Fibroblast of lung (primary cell): ENCODE measurements at regions not wholly inside any gene's neighbourhood (a gene's known extent, or its start where the extent isn't known, plus 50 kb on each side); places are given as distances from the start of the nearest gene placed in this dataset.
"Not testable (repeated sequence)": the region's sequence is repeated elsewhere in the genome, so short reads cannot be mapped to it uniquely, and the experiment has no call there.

Experiments
- DNase-seq, 2 donors: peaks; one replicate each; pipeline versions ENCODE4 v3.0.0 to v3.0.0-alpha.2; 2010; ENCODE audit warnings: low read depth in 2 of 2
- H2AFZ ChIP-seq: 2 replicates; pipeline ENCODE4 v1.5.1; 2012; ENCODE audit warnings: low read length, control low read depth, inconsistent platforms
- H3K27ac ChIP-seq: 2 replicates; pipeline ENCODE4 v1.5.1; 2011; ENCODE audit warnings: low read length, control low read depth; ENCODE audit not compliant: insufficient read depth
- H3K27me3 ChIP-seq: 2 replicates; pipeline ENCODE4 v1.5.1; 2011; ENCODE audit warnings: mild to moderate bottlenecking, low read length; ENCODE audit not compliant: control insufficient read depth, insufficient read depth
- H3K36me3 ChIP-seq: 2 replicates; pipeline ENCODE4 v1.5.1; 2011; ENCODE audit warnings: low read length; ENCODE audit not compliant: control insufficient read depth, insufficient read depth
- H3K4me1 ChIP-seq: 2 replicates; pipeline ENCODE4 v1.5.1; 2011; ENCODE audit warnings: low read length; ENCODE audit not compliant: control insufficient read depth, insufficient read depth; ENCODE audit errors: extremely low read depth
- H3K4me2 ChIP-seq: 2 replicates; pipeline ENCODE4 v1.5.1; 2011; ENCODE audit warnings: low read length, control low read depth; ENCODE audit not compliant: insufficient read depth; ENCODE audit errors: extremely low read depth
- H3K4me3 ChIP-seq, 4 experiments: fragments of 200-600 bp in 1 of 4; sonication (generic) in 1 of 4; replicated peaks in 1 of 4; 2 replicates each; pipeline ENCODE4 v1.5.1; 2011 to 2016; ENCODE audit warnings: low read length in 4 of 4, low read depth in 3 of 4, mild to moderate bottlenecking in 3 of 4, control low read depth in 2 of 4, inconsistent platforms in 1 of 4, mixed read lengths in 1 of 4; ENCODE audit not compliant: insufficient read depth in 1 of 4; ENCODE audit errors: control extremely low read depth in 1 of 4
- H3K79me2 ChIP-seq: 2 replicates; pipeline ENCODE4 v1.5.1; 2012; ENCODE audit warnings: mild to moderate bottlenecking, low read length, inconsistent platforms; ENCODE audit not compliant: control insufficient read depth, insufficient read depth
- H3K9ac ChIP-seq: 2 replicates; pipeline ENCODE4 v1.5.1; 2011; ENCODE audit warnings: mild to moderate bottlenecking, low read length, control low read depth; ENCODE audit not compliant: insufficient read depth
- H3K9me3 ChIP-seq: 2 replicates; pipeline ENCODE4 v1.5.1; 2012; ENCODE audit warnings: low read depth, low read length; ENCODE audit not compliant: control insufficient read depth, insufficient read depth
- H4K20me1 ChIP-seq: 2 replicates; pipeline ENCODE4 v1.5.1; 2011; ENCODE audit warnings: low read length; ENCODE audit not compliant: control insufficient read depth, insufficient read depth; ENCODE audit errors: extremely low read depth
- CTCF ChIP-seq, 2 donors: IDR thresholded peaks in 1 of 2; conservative IDR thresholded peaks in 1 of 2; 1 replicate in 1 of 2; 2 replicates in 1 of 2; pipeline ENCODE4 v1.5.1; 2011 to 2012; ENCODE audit warnings: low read length in 2 of 2, control low read depth in 1 of 2, inconsistent platforms in 1 of 2, low read depth in 1 of 2, mild to moderate bottlenecking in 1 of 2
- EZH2 ChIP-seq: IDR thresholded peaks from 2 replicates; pipeline ENCODE4 v1.5.1; 2012; ENCODE audit warnings: low read length, control low read depth, mild to moderate bottlenecking; ENCODE audit errors: missing control alignments

GRCh38 chr6:144922120-144922722 lies 637.1 kb downstream of the UTRN start:
- H3K4me1 ChIP-seq: no peaks in the 10 kb centered on the region
- no peak for TF ChIP-seq CTCF (conservative IDR thresholded peaks at IDR 0.05 in 1 of 2, IDR thresholded peaks at IDR 0.05 in 1 of 2; ENCODE audit: low read depth in 1 of 2, low read length in 2 of 2)
- TF ChIP-seq EZH2: no peak
- no peaks in the 10 kb centered on the region for H3K79me2 ChIP-seq
- no peaks in the 10 kb centered on the region for H3K9me3 ChIP-seq
- H4K20me1 ChIP-seq: no peaks in the 10 kb centered on the region
- DNase-seq: peak in 1 of 2 donors; percentile 45
- H3K4me2 ChIP-seq: no peak overlapping the region
- H3K4me3 ChIP-seq: no peak overlapping the region
- no peaks in the 10 kb centered on the region for H3K27me3 ChIP-seq
- no peak overlapping the region for H2AFZ ChIP-seq
- no peak overlapping the region for H3K9ac ChIP-seq
- H3K36me3 ChIP-seq: no peaks in the 10 kb centered on the region
- no peak overlapping the region for H3K27ac ChIP-seq

GRCh38 chr6:144922771-144923490 lies 637.8 kb downstream of the UTRN start:
- DNase-seq, H4K20me1 ChIP-seq, H3K4me1 ChIP-seq, H3K27me3 ChIP-seq, H3K9ac ChIP-seq, H3K27ac ChIP-seq, H3K36me3 ChIP-seq, H3K79me2 ChIP-seq, H3K9me3 ChIP-seq, H2AFZ ChIP-seq, H3K4me3 ChIP-seq, H3K4me2 ChIP-seq: not testable (repeated sequence)

- not testable (repeated sequence) for H3K36me3 ChIP-seq, H3K79me2 ChIP-seq, H3K4me2 ChIP-seq, H3K27me3 ChIP-seq, H2AFZ ChIP-seq, H3K9me3 ChIP-seq, H3K4me3 ChIP-seq, H3K27ac ChIP-seq, H3K4me1 ChIP-seq, DNase-seq, H4K20me1 ChIP-seq, H3K9ac ChIP-seq
These were observed 638.3 kb downstream of the UTRN start for GRCh38 chr6:144923491-144923787.

GRCh38 chr6:144928847-144929246 lies 643.7 kb downstream of the UTRN start:
- H2AFZ ChIP-seq: no peak overlapping the region
- no peak overlapping the region for H3K9ac ChIP-seq
- no peak overlapping the region for H3K4me2 ChIP-seq
- no peaks in the 10 kb centered on the region for H3K9me3 ChIP-seq
- no peak overlapping the region for H3K27ac ChIP-seq
- no peak for DNase-seq
- TF ChIP-seq CTCF (conservative IDR thresholded peaks at IDR 0.05 in 1 of 2, IDR thresholded peaks at IDR 0.05 in 1 of 2; ENCODE audit: low read depth in 1 of 2, low read length in 2 of 2) (no peak), EZH2 (no peak)
- no peaks in the 10 kb centered on the region for H3K36me3 ChIP-seq
- H3K4me3 ChIP-seq: no peak overlapping the region
- H3K4me1 ChIP-seq: no peaks in the 10 kb centered on the region
- H4K20me1 ChIP-seq: no peaks in the 10 kb centered on the region
- H3K27me3 ChIP-seq: no peaks in the 10 kb centered on the region
- no peaks in the 10 kb centered on the region for H3K79me2 ChIP-seq
